ENCODE measurements at regions not wholly inside any gene's neighbourhood (a gene's known extent, or its start where the extent isn't known, plus 50 kb on each side); places are given as distances from the start of the nearest gene placed in this dataset.

- ATAC-seq (no peak), DNase-seq (no peak)
- H3K27ac Mint-ChIP-seq: no peak overlapping the region
Observed at GRCh38 chr12:102249079-102249841, 51.6 kb upstream of the PMCH start.

More at GRCh38 chr12:102249079-102249841, 51.6 kb upstream of the PMCH start:
- Mint-ChIP-seq H3K27me3 (peaks cover 13% of the 10 kb centered on the region), H3K4me1 (no peaks in the 10 kb centered on the region), H3K9me3 (peaks cover 3 to 8% of the 10 kb centered on the region in 2 donors), H3K4me3 (no peak overlapping the region)

Measured in stimulated activated naive CD8-positive, alpha-beta T cell treated with anti-CD3 and anti-CD28 coated beads, Interleukin-15, amount 100 ng/mL, for 72 hours (primary cell).